ENCODE measurements at regions not wholly inside any gene's neighbourhood (a gene's known extent, or its start where the extent isn't known, plus 50 kb on each side); places are given as distances from the start of the nearest gene placed in this dataset.
A peak's percentile ranks its signal among the peaks of the same experiment; 100 is the strongest.

GRCh38 chr6:48735846-48736245 is 624.8 kb upstream of the PTCHD4 start:
- Mint-ChIP-seq H3K36me3 (ENCODE audit: low read depth) (no peaks in the 10 kb centered on the region), H3K27ac (no peak overlapping the region), H3K27me3 (ENCODE audit: insufficient read depth) (no peaks in the 10 kb centered on the region), H3K4me1 (no peaks in the 10 kb centered on the region), H3K4me3 (no peak overlapping the region), H3K9me3 (peaks cover 9% of the 10 kb centered on the region)
- Histone ChIP-seq H3K9ac (ENCODE audit: extremely low read depth, low read length, poor library complexity, severe bottlenecking) (no peak overlapping the region), H3K4me1 (ENCODE audit: control insufficient read depth, insufficient read depth, low read length) (no peaks in the 10 kb centered on the region), H3K27me3 (ENCODE audit: control insufficient read depth, insufficient read depth, low read length, poor library complexity, severe bottlenecking) (no peaks in the 10 kb centered on the region), H3K4me3 (ENCODE audit: low read length) (no peak overlapping the region), H3K36me3 (ENCODE audit: control insufficient read depth, insufficient read depth, low read length) (no peaks in the 10 kb centered on the region), H3K27ac (ENCODE audit: low read depth, low read length) (no peak overlapping the region), H3K9me3 (ENCODE audit: control insufficient read depth, low read length) (peaks cover 8% of the 10 kb centered on the region)
- no peak for DNase-seq
- 84% methylated on average over 1 of the region's 1 CpG; no CpG with 5 or more reads in 1 of the 2 experiments for WGBS, 2 experiments (ENCODE audit: insufficient coverage in 1 of 2, insufficient read length in 1 of 2)
- TF ChIP-seq CTCF (conservative IDR thresholded peaks at IDR 0.05), result no peak

DNA sequence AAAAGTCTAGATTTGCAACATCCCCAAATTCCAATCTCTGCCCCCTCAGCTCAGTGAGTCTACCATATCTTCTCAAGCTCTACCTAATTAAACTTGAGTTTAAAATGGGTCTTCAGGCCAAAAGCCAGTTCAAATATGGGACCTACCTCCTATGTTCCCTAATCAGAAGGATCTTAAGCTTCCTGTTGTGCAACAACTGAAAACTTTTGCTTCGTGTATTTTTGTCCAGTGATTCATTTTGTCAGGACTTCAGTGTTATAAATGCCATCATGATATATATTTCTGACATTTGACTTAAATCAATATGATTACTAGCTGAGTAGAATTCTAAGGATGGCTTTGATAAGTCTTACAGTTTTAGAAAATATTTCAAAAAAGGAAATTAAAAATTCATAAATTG is 622.6 kb upstream of the PTCHD4 start:
- Mint-ChIP-seq H3K27me3 (ENCODE audit: insufficient read depth) (no peaks in the 10 kb centered on the region), H3K4me3 (no peak overlapping the region), H3K4me1 (no peaks in the 10 kb centered on the region), H3K27ac (no peak overlapping the region), H3K9me3 (peaks cover 9% of the 10 kb centered on the region), H3K36me3 (ENCODE audit: low read depth) (no peaks in the 10 kb centered on the region)
- Histone ChIP-seq H3K36me3 (ENCODE audit: control insufficient read depth, insufficient read depth, low read length) (no peaks in the 10 kb centered on the region), H3K4me1 (ENCODE audit: control insufficient read depth, insufficient read depth, low read length) (no peaks in the 10 kb centered on the region), H3K9me3 (ENCODE audit: control insufficient read depth, low read length) (peaks cover 8% of the 10 kb centered on the region), H3K27ac (ENCODE audit: low read depth, low read length) (no peak overlapping the region), H3K4me3 (ENCODE audit: low read length) (no peak overlapping the region), H3K27me3 (ENCODE audit: control insufficient read depth, insufficient read depth, low read length, poor library complexity, severe bottlenecking) (no peaks in the 10 kb centered on the region), H3K9ac (ENCODE audit: extremely low read depth, low read length, poor library complexity, severe bottlenecking) (no peak overlapping the region)
- DNase-seq, result no peak
- WGBS, 2 experiments (ENCODE audit: insufficient coverage in 1 of 2, insufficient read length in 1 of 2), result 86% methylated on average over 1 of the region's 1 CpG; no CpG with 5 or more reads in 1 of the 2 experiments
- TF ChIP-seq CTCF (conservative IDR thresholded peaks at IDR 0.05), result no peak

GRCh38 chr6:48714699-48715098 is 603.7 kb upstream of the PTCHD4 start:
- 75 to 77% methylated on average over 2 of the region's 2 CpGs for WGBS, 2 experiments (ENCODE audit: insufficient coverage in 1 of 2, insufficient read length in 1 of 2)
- Histone ChIP-seq H3K4me3 (ENCODE audit: low read length) (no peak overlapping the region), H3K4me1 (ENCODE audit: control insufficient read depth, insufficient read depth, low read length) (peaks cover 3% of the 10 kb centered on the region), H3K27me3 (ENCODE audit: control insufficient read depth, insufficient read depth, low read length, poor library complexity, severe bottlenecking) (no peaks in the 10 kb centered on the region), H3K27ac (ENCODE audit: low read depth, low read length) (peak overlapping the region; percentile 9), H3K9ac (ENCODE audit: extremely low read depth, low read length, poor library complexity, severe bottlenecking) (no peak overlapping the region), H3K9me3 (ENCODE audit: control insufficient read depth, low read length) (no peaks in the 10 kb centered on the region), H3K36me3 (ENCODE audit: control insufficient read depth, insufficient read depth, low read length) (no peaks in the 10 kb centered on the region)
- no peaks in the 10 kb centered on the region for H3K36me3 Mint-ChIP-seq (ENCODE audit: low read depth)
- no peak overlapping the region for H3K27ac Mint-ChIP-seq
- no peak for TF ChIP-seq CTCF (conservative IDR thresholded peaks at IDR 0.05)
- peaks cover 2% of the 10 kb centered on the region for H3K4me1 Mint-ChIP-seq
- peaks cover 4% of the 10 kb centered on the region for H3K9me3 Mint-ChIP-seq
- H3K27me3 Mint-ChIP-seq (ENCODE audit: insufficient read depth), result no peaks in the 10 kb centered on the region
- no peak for DNase-seq
- H3K4me3 Mint-ChIP-seq, result no peak overlapping the region

All from endodermal cell (in vitro differentiated cells).